Right lung (tissue), 2 donors: ENCODE measurements at regions not wholly inside any gene's neighbourhood (a gene's known extent, or its start where the extent isn't known, plus 50 kb on each side); places are given as distances from the start of the nearest gene placed in this dataset.

Source experiments
- DNase-seq, 2 donors: peaks; one replicate each; pipeline ENCODE4 v3.0.0-alpha.2; 2013

DNA sequence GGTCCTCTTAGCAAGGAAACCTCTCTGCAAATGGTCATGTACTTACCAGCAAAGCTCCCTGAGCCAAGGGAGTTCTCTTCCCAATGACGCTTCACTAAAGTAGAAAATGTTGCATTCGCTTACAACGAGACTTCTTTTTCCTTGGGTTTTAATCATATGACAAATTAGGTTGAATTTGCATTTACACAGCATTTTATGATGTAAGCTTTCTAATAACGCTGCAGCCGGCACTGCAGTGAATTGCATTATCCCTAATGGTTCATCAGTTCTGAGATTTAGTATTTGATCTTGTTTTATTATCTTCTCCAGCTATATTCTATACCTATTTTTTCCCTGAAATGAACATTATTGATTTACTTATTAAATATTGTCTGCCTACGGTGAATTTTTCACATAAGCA lies 339.3 kb upstream of the PFKP start:
- no peak for DNase-seq

DNA sequence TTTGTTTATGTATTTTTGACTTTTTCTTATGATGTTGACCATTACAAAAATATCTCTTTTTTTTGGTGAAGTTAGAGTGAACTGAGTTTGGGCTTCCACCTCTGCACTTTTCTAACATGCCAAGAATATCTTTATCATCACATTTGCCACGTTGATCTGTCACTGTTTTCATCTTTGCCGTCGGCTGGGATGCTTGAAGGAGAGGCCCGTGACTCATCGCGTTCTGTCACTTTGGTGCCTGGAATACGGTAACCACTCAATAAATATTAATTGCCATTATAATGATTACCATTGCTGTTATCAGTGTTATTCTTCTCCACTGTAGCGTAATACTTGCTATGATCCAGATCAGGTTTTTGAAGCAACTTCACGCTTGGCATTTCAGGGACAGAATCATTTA lies 350.8 kb upstream of the PFKP start:
- no peak for DNase-seq

DNA sequence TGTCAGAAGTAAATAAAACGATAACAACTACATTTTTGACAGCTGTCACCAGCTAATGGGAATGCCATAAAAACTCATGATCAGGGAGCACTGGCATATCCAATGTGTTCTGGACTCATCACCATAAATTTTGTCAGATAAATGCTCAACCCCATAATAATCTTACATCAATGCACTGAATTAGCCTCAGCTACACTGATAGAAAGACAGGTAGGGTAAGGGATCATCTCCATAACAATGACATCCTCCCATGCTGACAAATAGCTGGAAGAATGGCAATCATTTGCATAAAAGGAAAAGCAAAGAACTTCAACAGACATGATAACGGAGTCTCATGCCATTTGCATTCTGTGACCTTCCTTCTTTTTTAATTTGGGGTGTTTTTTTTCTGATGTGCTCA lies 352.8 kb upstream of the PFKP start:
- DNase-seq: no peak

DNA sequence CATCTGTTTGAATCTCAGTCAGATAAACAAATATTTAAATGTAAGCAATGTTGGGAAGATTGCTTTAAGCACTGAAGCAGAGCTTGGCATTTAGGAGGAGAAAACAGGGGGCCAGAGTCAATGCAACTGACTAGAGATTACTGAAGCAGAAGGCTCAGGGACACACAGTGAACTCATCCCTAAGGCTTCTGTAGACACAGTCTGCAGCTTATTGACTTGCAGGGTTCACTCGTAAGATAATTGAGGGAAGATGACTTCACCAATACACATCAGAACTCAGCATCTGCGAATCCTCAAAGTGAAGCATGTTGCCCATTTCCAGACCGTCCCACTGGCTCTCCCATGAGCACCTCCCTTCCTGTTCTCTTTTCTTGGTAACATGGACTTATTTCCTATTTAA lies 363.4 kb upstream of the PFKP start:
- DNase-seq: no peak

DNA sequence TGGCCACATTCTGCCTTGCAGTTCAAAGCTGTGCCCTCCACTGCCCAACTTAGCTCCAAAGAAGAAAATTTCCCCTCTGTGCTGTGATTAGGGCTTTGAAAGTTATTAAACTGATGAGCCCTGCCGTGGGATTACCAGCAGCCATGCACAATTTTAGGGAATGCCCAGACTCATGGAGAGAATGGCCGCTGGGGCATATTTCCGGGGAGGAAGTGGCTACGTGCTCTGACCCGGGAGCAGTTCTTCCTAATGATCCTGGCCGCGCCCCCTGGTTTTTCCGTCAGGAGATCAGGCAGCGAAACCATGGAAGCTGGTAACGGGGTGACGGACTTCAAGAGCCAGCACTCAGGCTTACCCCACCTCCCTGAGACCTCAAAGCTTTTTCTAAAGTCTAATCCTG lies 365.5 kb upstream of the PFKP start:
- DNase-seq: no peak

DNA sequence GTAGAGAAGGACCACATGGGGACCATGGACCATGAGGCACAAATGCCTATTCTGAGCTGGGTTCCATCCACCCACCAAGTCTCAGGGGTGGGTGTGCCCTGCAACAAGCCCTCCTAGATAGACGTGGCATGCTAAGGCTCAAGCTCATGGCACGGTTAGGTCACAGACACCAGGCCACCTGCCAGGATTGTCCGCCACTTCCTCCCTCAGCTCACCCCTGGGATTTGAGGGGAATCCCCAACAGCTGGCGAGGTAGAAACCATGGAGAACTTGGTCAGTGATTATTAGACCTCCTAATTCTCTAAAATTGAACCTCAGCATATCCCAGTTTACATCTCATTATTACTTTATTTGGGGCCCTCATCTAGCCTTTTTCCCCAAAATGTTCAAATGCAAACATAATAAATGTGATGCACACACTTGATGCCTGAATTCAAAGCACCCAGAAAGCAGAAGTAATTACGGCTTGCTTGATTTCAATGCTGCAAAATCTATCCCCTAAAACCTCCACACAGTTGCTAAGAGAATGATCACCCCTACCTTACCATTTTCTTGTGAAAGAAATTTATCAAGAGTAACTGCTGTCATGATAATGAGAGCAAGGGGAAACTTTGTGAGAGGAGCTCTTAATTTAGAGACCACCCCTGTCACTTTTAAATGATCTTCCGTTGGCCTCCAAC lies 366.6 kb upstream of the PFKP start:
- no peak for DNase-seq

DNA sequence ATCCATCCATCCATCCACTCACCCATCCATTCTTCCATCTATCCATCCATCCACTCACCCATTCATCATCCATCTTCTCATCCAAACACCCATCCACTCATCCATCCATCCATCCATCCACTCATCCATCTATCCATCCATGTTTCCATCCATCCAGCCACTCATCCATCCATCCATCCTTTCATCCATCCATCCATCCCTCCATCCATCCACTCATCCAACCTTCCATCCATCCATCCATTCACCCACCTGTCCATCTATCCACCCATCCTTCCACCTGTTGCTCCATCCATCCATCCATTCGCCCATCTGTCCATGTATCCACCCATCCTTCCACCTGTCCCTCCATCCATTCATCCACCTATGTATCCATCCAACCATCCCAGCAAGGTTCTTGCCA lies 378.4 kb upstream of the PFKP start:
- DNase-seq: no peak

DNA sequence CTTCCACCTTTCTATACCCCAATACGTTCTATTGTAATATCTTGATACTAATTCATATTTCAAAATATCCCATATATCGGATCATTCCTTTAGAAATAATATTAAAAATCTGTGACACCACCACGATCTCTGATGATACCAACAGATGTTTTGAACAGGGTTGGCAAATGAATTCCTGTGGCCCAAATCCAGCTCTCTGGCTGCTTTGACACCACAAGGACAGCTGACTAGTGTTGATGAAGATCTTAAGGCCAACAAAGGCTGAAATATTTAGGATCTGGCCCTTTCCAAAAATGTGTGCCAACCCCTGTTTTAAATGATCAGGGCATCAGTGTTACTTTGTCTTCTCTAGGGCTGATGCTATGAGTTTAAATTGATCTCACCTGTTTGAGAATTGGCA lies 380.7 kb upstream of the PFKP start:
- no peak for DNase-seq

DNA sequence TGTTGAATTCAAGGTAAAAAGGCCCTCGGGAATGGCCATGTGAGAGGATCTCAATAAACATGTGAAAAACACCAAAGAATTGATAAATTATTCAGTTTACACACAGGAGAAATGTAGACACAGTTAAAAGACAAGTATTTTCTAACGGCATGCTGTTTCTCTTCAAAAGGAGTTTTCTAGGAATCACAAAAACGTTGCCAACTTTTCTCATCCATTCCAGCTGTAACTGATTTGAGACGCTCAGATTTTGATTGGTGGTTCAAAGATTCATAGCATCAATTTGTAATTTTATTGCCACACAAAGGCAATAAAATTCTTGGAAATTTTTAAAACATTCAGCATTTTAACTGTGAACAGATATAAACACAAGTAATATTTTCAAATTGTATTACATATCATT lies 384.9 kb upstream of the PFKP start:
- DNase-seq: peak in 1 of 2 donors; percentile 21

DNA sequence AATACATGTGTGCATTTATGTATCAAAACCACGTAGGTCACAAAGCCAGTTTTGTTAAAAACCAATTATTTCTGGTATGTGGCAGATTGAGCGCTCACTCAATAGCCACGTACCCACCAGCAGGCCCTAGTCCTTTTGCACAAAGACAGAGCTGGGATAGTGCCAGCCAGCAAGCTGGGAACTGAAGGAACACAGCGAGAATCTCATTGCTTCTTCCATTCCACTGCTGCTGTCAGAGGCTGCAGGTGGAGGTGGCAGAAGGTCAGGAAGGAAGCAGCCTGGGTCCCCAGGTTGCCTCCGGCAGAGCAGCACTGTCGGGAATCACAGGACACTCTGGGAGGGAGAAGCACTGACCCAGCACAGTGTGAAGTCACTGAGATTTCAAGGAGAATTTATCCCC lies 385.5 kb upstream of the PFKP start:
- no peak for DNase-seq

DNA sequence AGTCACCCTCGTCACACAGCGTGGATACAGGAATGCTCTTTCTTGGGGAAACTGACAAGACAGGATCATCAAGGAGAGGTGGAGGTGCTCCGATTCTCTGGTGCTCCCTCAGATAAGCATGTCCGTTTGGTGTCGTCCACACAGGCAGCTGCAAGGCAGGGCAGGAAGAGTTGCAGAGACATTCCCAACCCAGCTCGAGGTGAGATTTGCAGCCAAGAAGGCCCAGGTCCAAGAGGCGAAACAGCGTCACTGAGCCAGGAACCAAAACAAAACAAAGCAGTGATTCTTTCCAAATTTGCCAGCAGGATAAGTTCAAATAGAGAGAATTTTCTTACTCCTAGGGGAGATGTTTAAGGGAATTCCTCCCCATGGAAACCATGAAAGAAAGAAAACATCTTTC lies 386.5 kb upstream of the PFKP start:
- DNase-seq: no peak

DNA sequence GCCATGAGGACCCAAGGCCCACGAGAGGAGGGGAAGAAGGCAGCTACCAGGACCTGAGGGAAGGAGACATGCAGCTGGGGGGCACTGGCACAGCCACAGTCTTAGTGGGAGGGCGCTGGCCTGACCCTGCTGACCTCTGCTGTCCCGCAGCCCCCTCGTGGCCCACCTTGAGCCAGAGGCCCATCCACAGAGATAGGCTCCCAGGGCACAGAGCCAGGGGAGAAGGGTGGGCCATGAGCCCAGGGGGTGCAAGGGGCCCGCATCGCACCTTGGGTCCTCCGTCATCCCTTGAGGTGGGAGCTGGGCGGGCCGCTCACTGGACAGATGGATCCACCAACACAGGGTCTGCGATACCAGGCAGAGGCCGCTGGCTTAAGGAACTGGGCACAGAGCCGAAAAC lies 387.7 kb upstream of the PFKP start:
- no peak for DNase-seq

DNA sequence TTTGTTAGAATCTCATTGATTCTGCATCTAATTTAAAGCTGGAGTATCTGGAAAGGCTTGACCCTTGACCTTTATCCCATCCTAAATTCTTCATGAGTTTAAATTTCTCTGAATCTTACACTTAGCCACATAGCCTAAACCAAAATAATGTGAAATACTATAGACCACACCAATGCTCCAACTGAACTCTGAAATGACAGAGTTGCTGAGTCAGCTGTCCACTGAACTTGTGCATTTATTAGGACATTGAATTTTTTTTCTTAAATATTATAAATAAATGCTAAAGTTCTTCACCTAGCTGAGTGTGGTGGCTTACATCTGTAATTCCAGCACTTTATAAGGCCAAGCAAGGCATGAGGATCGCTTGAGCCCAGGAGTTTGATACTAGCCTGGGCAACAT lies 390.9 kb upstream of the PFKP start:
- no peak for DNase-seq

DNA sequence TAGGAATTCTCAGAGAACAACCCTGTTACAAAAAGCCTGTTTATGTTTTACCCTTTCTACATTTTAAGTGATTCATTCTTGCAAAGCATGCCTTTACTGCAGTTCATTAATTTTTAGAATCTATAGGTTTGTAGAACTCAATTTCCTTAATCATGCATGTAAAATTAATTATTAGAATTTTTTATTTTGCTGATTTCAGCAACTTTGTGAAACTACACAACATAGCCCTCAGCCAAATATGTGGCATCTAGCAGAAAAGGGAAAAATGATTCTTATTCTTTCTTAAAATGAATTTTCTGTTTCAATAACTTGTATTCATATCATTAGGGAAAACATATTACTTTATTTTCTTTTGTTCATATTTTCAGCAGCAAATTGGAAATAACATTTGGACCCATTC lies 392.9 kb upstream of the PFKP start:
- no peak for DNase-seq

DNA sequence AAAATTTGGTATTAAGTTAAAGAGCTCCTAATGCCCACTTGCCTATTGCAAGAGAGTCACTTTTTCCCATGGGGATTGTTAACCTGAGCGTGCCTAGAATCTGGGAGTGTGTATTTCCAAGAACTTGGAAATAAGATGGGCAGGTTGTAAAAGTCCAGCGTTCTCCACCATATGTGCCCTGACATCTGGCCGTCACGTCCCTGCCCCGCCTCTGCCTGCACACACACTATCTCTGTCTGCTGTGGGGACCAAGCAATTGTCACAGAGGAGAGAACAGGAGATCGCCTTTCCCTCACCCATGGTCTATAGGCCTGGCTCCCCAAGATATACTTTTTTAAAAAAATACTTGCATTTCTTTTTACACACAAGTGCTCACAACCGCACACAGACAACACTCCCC lies 396.5 kb upstream of the PFKP start:
- no peak for DNase-seq

DNA sequence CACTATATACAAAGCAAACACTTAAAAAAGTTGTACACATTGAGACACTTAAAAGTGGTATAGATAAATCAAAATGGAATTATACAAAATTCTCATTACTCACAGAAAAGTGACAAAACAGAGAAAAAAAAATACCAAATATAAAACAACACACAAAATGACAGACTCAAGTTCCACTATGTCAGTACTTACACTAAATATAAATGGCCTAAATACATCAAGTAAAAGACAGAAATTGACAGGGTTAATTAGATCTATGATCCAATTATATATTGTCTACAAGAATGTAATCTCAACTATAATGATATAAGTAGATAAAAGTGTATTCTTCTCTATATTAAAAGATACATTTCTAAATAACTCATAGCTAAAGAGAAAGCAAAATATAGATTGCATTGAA lies 401.6 kb upstream of the PFKP start:
- no peak for DNase-seq

DNA sequence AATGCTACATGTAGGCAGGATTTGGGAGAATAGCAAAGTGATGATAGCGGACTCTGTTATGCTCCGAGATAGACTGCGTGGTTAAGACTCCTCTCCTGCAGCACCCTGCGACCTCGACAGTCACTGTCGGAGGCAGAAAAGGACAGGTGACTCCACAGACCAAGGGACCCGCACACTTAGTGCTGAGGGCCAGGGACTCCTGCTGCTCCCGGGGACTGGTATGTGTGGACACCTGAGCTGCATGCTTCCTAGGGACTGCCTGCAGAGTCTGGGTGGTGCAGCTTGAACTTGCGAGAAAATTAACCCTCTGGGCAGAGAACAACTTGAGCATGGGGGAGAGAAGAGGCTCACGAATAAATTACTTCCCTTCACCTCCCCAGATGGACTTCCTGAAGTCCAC lies 407.1 kb upstream of the PFKP start:
- DNase-seq: no peak

DNA sequence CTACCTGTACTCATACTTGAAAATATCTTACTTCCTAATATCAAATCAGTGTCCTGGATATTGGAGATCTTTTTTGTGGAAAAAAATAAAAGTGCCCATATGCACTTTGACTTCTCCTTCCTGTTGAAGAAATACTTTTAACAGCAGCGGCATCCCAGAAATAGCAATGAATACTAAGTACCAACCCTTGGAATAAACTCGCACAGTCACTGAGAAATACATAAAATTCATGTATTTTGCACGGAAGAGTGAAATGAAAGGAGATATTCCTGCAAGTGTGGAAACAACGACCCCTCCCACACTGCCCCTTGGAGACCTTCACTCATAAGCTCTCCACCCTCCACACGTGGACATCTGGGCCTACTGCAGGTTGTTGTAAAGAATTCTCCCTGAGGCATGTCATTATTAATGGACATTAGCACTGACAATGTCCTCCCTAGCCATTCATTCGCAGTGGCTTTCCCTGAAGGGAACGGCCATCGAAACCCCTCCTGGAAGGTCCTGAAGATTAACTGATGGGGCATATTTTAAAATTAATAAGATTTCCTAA lies 407.6 kb upstream of the PFKP start:
- DNase-seq: no peak

DNA sequence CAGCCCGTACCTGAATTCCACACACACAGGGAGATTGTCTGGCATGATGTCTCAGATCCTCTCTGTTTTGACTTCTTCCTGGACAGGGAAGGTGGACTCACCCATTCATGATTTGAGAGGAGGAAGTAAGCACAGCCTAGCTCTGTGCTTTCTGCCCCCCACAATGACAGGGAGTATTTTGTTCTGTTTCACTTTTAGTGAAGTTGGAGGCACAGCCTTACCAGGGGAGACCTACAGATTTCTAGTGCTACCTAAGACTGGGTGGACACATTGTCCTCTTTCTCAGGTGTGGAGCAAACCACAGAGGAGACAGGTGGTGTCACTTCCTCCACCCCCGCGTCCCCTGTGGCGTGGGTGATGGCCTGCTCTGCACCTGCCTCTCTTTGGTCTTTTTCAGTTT lies 408.6 kb upstream of the PFKP start:
- DNase-seq: no peak

DNA sequence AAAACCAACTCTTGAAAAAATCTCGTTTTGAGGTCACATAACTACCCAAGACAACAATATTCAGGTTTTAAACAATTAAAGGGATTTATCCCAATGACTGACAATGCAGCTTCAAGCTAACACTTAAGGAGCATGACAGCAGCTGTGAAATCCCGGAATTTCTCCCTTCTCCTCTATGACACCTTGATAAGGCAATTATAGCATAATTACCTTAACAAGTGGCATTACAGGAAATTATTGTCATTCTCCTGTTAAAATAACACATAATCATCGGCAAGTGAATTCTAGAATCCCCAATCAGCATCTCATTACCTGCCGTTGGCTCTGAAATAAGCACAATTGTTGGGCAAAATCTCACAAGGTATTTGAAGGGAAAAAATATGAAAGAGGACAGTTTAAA lies 417.0 kb upstream of the PFKP start:
- no peak for DNase-seq

DNA sequence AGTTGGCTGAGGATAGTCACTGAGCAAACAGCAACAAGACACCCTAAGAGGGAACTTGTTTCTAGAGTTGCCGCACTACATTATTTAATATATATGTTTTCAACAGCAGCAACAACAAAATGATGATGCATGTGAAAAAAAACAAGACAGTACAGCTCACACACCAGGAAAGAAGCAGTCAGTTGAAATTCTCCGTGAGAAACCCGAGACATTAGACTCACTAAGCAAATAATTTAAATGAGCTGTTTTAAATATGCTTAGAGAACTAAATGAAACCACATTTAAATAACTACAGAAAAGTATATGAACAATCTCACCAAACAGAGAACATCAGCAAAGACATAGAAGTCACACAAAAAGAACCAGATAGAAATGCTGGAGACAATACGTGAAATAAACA lies 426.3 kb upstream of the PFKP start:
- no peak for DNase-seq

DNA sequence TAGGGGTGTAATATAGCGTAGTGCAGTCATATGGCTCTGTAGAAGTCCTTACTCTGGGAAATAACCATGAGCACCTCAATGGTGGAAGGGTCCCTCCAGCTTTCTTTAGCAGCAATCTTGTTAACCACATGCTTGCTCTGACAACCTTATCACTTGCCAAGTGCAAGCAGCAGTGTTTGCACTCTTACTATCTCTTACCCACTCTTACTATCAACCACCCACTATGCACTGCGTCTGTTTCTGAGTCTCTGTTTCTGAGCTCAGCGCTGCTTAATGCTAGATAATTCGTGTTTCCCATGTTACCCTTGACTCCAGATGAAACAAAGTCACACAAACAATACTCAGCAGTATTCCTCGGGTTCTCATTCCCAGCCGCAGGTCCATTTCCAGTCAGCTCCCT lies 433.7 kb upstream of the PFKP start:
- no peak for DNase-seq

DNA sequence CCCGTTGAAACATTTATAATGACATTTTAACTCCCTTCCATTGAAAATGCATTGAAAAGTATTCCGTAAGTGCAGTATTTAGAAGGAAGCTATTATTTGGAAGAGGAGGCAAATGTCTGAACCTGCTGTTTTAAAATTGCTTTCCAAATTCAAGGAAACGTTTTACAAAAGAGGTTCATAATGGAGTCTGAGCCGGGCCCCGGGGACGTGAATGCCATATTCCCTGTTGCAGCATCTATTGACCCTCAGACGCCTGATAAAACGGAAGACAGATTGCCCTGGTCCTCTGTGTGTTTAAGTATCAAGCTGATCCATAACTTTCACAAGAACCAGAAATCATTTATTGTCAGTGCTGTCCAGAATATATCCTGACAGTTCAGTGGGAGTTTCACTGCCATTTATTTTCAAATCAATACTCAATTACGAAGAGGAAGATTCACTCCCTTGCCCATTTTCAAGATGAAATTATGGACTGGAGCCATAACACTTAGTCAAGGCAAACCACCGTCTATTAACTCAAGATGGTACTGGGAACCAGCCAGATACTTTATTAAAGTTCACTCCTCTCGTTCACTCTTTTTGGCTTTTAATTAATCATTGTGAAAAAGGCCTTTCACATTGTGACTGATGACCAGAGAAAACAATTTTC lies 435.7 kb upstream of the PFKP start:
- no peak for DNase-seq

DNA sequence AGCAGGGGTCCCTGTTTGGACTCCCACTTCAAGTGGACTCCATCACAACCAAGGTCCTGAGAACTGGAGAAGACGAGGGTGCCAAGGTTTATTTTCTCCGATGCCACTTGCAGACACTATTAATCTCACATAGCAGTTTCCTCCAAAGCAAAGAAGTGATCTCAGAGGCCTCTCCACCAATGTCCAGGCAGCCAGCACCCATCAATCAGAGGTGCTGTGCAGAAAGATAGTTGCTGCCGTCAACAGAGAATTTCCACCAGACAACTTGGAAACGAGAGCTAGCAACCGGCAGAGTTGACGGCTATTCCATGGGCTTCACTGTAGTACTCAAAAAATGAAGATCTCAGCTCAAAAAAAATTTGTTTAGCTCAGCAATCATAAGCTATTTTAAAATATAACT lies 438.6 kb upstream of the PFKP start:
- no peak for DNase-seq
